AG10803 (cell line): ENCODE measurements at regions not wholly inside any gene's neighbourhood (a gene's known extent, or its start where the extent isn't known, plus 50 kb on each side); places are given as distances from the start of the nearest gene placed in this dataset.

Source experiments
- DNase-seq: peaks from one replicate; pipeline ENCODE4 v3.0.0; 2010; ENCODE audit warnings: low read depth
- H3K4me3 ChIP-seq: 2 replicates; pipeline ENCODE4 v1.5.1; 2011; ENCODE audit warnings: mild to moderate bottlenecking, low read length, control low read depth
- TF ChIP-seq, protein P1 (sequence below): conservative IDR thresholded peaks from 2 replicates; pipeline ENCODE4 v1.5.1; 2011; ENCODE audit warnings: mild to moderate bottlenecking, low read length, control low read depth, inconsistent platforms

DNA sequence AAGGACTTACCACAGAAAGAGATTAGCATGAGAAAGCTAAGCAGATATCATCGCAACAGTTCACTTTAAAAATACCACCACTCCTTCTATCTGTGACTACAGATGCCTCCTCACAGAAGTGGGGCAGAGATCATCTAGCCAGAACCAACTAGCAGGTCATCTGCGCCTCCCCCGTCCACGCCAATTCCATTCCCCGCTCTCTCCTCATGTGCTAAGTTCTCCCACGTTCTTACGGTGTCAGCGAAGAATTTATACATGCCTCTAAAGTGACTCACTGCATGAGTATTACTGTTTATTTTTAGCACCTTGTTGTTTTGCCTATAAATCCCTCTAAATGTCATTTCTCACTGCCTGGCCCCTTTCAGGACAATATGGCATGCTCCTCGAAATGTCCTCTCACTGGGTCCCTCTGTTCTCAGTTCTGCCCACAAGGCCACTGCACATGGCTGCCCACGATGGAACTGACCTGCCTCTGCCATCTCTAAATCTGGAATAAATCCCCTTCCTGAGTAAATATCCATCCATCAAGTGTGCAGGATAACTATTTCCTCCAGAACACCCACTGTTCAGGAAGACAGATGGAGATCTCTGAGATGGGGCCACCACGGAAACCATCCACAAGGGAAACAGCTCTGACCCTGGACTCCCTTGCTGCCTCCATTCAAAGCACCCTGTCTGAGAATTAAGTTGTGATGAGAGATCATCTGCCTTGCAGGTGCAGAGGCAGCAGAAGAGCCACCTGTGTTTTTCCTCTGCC lies 137.7 kb downstream of the IRS1 start:
- TF ChIP-seq, protein P1, sequence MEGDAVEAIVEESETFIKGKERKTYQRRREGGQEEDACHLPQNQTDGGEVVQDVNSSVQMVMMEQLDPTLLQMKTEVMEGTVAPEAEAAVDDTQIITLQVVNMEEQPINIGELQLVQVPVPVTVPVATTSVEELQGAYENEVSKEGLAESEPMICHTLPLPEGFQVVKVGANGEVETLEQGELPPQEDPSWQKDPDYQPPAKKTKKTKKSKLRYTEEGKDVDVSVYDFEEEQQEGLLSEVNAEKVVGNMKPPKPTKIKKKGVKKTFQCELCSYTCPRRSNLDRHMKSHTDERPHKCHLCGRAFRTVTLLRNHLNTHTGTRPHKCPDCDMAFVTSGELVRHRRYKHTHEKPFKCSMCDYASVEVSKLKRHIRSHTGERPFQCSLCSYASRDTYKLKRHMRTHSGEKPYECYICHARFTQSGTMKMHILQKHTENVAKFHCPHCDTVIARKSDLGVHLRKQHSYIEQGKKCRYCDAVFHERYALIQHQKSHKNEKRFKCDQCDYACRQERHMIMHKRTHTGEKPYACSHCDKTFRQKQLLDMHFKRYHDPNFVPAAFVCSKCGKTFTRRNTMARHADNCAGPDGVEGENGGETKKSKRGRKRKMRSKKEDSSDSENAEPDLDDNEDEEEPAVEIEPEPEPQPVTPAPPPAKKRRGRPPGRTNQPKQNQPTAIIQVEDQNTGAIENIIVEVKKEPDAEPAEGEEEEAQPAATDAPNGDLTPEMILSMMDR: no peak
- DNase-seq: peak; percentile 97
- H3K4me3 ChIP-seq: no peak overlapping the region

DNA sequence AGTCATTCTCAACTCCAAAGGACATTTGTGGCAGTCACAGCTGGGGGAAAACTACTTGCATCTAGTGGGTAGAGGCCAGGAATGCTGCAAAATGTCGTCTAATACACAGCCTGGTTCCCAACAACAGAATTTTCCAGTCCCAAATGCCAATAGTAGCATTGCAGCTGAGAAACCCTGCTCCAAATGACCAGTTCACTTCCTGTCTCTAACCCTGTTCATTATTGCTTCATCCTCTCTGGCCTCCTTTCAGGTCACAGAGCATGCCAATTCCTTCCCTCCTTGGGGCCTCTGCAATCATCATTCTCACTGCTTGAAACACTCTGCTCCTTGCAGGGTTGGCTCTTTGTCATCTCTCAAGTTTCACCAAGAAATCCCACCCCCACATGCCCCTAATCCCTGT lies 139.1 kb downstream of the IRS1 start:
- H3K4me3 ChIP-seq: no peak overlapping the region
- peak; percentile 96 for DNase-seq
- TF ChIP-seq, protein P1: no peak

DNA sequence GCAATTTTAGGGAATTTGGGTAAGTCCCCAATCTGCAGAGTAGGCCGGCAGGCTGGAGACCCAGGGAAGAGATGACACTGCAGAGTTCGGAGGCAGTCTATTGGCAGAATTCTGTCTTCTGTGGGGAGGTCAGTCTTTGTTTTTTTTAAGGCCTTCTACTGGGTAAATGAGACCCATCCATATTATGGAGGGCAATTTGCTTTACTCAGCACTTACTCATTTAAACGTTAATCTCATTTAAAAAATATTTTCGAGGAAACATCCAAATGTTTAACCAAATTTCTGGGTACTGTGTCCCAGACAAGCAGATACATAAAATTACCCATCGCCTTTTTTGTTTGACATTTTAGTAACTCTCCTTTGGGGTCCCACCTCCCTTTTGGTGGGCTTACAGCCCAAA lies 139.5 kb downstream of the IRS1 start:
- H3K4me3 ChIP-seq: no peak overlapping the region
- DNase-seq: no peak
- TF ChIP-seq, protein P1: no peak

DNA sequence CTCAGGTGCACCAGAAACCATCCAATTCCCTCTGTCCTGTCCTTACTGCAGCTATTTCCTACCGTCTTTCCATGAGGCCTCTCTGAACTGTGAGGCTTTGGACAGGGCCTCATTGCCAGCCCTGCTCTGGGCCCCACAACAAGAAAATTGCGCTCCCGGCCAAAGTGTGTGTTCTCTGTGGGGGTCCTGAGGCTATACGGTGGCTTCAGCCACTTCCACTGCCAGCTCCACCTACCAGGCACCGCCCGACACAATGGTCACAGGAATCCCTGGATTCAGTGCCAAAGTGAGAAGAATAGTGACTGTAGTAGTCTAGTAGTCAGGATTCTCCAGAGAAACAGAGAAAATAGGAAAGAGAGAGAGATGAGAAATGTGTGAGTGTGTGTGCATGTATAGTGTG lies 140.2 kb downstream of the IRS1 start:
- H3K4me3 ChIP-seq: no peak overlapping the region
- no peak for DNase-seq
- TF ChIP-seq, protein P1: no peak

DNA sequence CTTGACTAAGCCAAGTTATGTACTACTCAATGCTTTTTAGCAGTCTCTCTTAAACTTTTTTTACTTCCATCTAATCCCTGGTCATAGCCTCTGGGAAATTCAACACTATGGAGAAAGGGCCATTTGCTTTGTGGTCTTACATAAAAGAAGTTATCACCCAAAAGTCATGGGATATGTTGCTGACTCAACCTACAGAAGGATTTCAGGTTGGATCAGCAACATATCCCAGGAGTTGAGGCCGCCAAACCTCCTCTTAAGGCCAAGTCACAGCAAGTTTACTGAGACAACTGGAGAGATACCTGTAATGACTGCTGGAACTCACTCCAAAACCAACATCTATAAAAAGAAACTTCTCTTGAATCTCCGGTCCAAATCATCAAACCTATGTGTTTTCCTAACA lies 141.1 kb downstream of the IRS1 start:
- TF ChIP-seq, protein P1: no peak
- H3K4me3 ChIP-seq: no peak overlapping the region
- DNase-seq: no peak

DNA sequence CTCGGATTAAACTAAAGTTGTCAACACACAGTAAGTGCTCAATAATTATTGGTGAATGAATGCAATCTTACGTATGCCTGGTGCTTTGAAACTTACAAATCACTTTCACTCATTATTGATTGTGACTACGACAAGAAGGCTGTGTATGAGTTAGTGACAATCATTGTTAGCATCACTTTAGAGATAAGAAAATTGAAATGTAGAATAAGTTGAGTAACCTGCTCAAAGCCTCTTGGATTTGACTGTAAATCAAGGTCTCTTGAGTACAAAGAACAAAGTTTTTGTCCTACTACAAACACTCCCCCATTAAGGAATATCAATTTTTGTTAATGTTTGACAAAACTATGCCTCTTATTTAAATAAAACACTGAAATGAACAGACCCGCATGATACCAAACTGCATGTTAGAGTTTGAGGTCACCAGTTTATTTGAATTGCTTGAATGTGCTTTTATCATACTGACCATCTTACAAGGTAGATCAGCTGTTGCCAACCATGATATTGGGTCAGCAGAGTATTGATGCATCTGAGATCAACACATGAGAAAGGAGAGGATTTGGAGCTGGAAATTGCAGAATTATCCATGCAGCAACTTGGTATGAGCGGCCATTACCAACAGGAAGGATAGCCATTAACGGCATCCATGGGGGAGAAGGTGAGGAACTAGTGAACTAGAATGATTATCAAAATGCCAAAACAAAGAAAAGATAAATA lies 142.1 kb downstream of the IRS1 start:
- TF ChIP-seq, protein P1: no peak
- H3K4me3 ChIP-seq: no peak overlapping the region
- DNase-seq: no peak

DNA sequence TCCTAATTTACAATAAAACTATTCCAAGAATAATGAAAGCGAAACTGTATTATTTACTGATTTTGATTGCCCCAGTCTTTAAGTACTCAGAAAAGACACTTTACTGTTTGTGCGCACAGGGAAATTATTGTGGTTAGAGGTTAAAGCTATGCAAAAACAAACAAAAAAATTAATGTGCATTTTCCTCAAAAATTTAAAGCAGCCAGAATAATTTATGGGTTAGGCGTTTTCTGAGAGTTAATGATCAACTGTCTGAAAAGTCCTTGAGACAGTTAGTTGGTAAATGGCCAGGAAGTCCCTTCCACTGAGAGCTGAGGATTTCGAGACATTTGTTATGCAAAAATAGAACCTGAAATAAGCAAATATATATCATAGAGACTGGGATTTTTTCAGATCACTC lies 143.3 kb downstream of the IRS1 start:
- peak; percentile 22 for DNase-seq
- no peak overlapping the region for H3K4me3 ChIP-seq
- TF ChIP-seq, protein P1: no peak
